ENCODE measurements at regions not wholly inside any gene's neighbourhood (a gene's known extent, or its start where the extent isn't known, plus 50 kb on each side); places are given as distances from the start of the nearest gene placed in this dataset.

GRCh38 chr4:148857239-148857972, 415.2 kb upstream of the NR3C2 start:
- Histone ChIP-seq H3K9me3 (ENCODE audit: insufficient read depth, low read length, severe bottlenecking) (no peaks in the 10 kb centered on the region), H2AFZ (ENCODE audit: low read depth, low read length) (no peak overlapping the region), H3K9ac (ENCODE audit: low read depth, low read length) (no peak overlapping the region), H3K79me2 (ENCODE audit: insufficient read depth, low read length) (no peaks in the 10 kb centered on the region), H3K4me2 (ENCODE audit: insufficient read depth, low read length) (no peak overlapping the region), H4K20me1 (ENCODE audit: insufficient read depth, low read length) (no peaks in the 10 kb centered on the region), H3K4me1 (ENCODE audit: insufficient read depth, low read length) (no peaks in the 10 kb centered on the region), H3K36me3 (ENCODE audit: insufficient read depth, low read length) (no peaks in the 10 kb centered on the region), H3K4me3 (ENCODE audit: low read depth in 1 of 2, low read length in 2 of 2) (no peak overlapping the region), H3K27ac (ENCODE audit: low read length) (no peak overlapping the region), H3K27me3 (ENCODE audit: insufficient read depth, low read length, poor library complexity) (no peaks in the 10 kb centered on the region)
- ATAC-seq (ENCODE audit: insufficient read depth, low read depth) (no peak), DNase-seq (no peak)
- TF ChIP-seq EZH2 (IDR thresholded peaks at IDR 0.05; ENCODE audit: borderline replicate concordance, low read depth, low read length, severe bottlenecking) (no peak), CTCF (IDR thresholded peaks at IDR 0.05; ENCODE audit: borderline replicate concordance, extremely low read depth, low read length, poor library complexity, severe bottlenecking) (no peak)

DNA sequence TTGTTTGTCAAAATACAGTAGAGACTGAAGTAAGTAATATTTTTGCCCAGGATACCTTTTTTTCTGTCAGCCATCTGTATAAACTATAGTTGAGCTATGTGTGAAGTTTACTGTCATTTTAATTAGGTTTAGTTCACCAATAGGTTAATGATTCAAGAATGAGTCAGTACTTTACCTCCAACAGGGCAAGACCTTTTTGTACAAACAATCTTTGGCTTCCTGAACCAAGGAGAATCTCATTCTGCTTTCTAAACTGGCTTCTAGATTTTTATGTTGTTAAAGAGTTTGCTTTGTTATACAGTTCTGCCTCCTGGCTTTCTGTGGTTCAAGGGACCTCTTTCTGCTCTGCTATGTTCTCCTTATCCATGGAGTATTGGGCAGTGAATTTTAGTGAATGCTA, 412.0 kb upstream of the NR3C2 start:
- H3K9me3 ChIP-seq (ENCODE audit: insufficient read depth, low read length, severe bottlenecking), result no peaks in the 10 kb centered on the region
- no peaks in the 10 kb centered on the region for H4K20me1 ChIP-seq (ENCODE audit: insufficient read depth, low read length)
- no peaks in the 10 kb centered on the region for H3K27me3 ChIP-seq (ENCODE audit: insufficient read depth, low read length, poor library complexity)
- no peak overlapping the region for H3K9ac ChIP-seq (ENCODE audit: low read depth, low read length)
- H3K4me2 ChIP-seq (ENCODE audit: insufficient read depth, low read length), result no peak overlapping the region
- no peaks in the 10 kb centered on the region for H3K36me3 ChIP-seq (ENCODE audit: insufficient read depth, low read length)
- ATAC-seq (ENCODE audit: insufficient read depth, low read depth), result no peak
- no peak overlapping the region for H3K4me3 ChIP-seq (ENCODE audit: low read depth in 1 of 2, low read length in 2 of 2)
- H3K27ac ChIP-seq (ENCODE audit: low read length), result no peak overlapping the region
- H2AFZ ChIP-seq (ENCODE audit: low read depth, low read length), result no peak overlapping the region
- no peaks in the 10 kb centered on the region for H3K4me1 ChIP-seq (ENCODE audit: insufficient read depth, low read length)
- DNase-seq, result no peak
- TF ChIP-seq CTCF (IDR thresholded peaks at IDR 0.05; ENCODE audit: borderline replicate concordance, extremely low read depth, low read length, poor library complexity, severe bottlenecking) (no peak), EZH2 (IDR thresholded peaks at IDR 0.05; ENCODE audit: borderline replicate concordance, low read depth, low read length, severe bottlenecking) (no peak)
- no peaks in the 10 kb centered on the region for H3K79me2 ChIP-seq (ENCODE audit: insufficient read depth, low read length)

DNA sequence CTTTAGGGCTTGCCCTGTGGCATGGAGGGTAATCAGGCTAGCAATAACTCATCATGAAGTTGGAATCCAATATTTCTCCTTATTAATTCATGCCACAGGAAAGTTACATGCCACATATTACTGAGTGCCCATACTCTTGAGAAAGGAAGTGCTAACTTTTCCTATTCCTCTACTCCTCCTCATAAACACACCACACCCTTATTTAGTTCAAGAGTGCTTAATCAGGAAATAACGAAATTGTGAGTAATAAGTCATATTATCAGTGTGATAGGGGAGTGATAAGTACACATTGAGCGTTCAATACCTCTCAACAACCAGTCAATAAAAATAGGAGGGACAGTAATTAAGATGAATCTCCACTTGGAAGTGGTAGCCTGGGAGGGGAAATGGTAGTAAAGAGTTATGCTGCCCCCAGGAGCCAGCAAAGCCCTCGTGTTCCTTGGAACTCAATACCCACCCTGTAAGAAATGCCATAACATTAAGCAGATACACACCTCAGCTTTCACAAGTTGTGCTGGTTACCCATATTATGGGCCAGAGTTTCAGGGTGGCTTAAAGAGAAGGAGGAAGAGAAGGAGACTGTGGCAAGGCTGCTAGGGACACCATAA, 410.0 kb upstream of the NR3C2 start:
- no peak overlapping the region for H3K9ac ChIP-seq (ENCODE audit: low read depth, low read length)
- no peak overlapping the region for H3K27ac ChIP-seq (ENCODE audit: low read length)
- no peak overlapping the region for H2AFZ ChIP-seq (ENCODE audit: low read depth, low read length)
- H3K4me2 ChIP-seq (ENCODE audit: insufficient read depth, low read length), result no peak overlapping the region
- H3K9me3 ChIP-seq (ENCODE audit: insufficient read depth, low read length, severe bottlenecking), result no peaks in the 10 kb centered on the region
- no peak for TF ChIP-seq CTCF (IDR thresholded peaks at IDR 0.05; ENCODE audit: borderline replicate concordance, extremely low read depth, low read length, poor library complexity, severe bottlenecking)
- TF ChIP-seq EZH2 (IDR thresholded peaks at IDR 0.05; ENCODE audit: borderline replicate concordance, low read depth, low read length, severe bottlenecking), result no peak
- no peaks in the 10 kb centered on the region for H3K79me2 ChIP-seq (ENCODE audit: insufficient read depth, low read length)
- no peak for ATAC-seq (ENCODE audit: insufficient read depth, low read depth)
- H3K27me3 ChIP-seq (ENCODE audit: insufficient read depth, low read length, poor library complexity), result no peaks in the 10 kb centered on the region
- no peak for DNase-seq
- no peak overlapping the region for H3K4me3 ChIP-seq (ENCODE audit: low read depth in 1 of 2, low read length in 2 of 2)
- no peaks in the 10 kb centered on the region for H4K20me1 ChIP-seq (ENCODE audit: insufficient read depth, low read length)
- H3K4me1 ChIP-seq (ENCODE audit: insufficient read depth, low read length), result no peaks in the 10 kb centered on the region
- H3K36me3 ChIP-seq (ENCODE audit: insufficient read depth, low read length), result no peaks in the 10 kb centered on the region
